Fibroblast of lung (primary cell): ENCODE measurements at regions not wholly inside any gene's neighbourhood (a gene's known extent, or its start where the extent isn't known, plus 50 kb on each side); places are given as distances from the start of the nearest gene placed in this dataset.

Experiments
- DNase-seq, 2 donors: peaks; one replicate each; pipeline versions ENCODE4 v3.0.0 to v3.0.0-alpha.2; 2010; ENCODE audit warnings: low read depth in 2 of 2
- H2AFZ ChIP-seq: 2 replicates; pipeline ENCODE4 v1.5.1; 2012; ENCODE audit warnings: low read length, control low read depth, inconsistent platforms
- H3K27ac ChIP-seq: 2 replicates; pipeline ENCODE4 v1.5.1; 2011; ENCODE audit warnings: low read length, control low read depth; ENCODE audit not compliant: insufficient read depth
- H3K27me3 ChIP-seq: 2 replicates; pipeline ENCODE4 v1.5.1; 2011; ENCODE audit warnings: mild to moderate bottlenecking, low read length; ENCODE audit not compliant: control insufficient read depth, insufficient read depth
- H3K36me3 ChIP-seq: 2 replicates; pipeline ENCODE4 v1.5.1; 2011; ENCODE audit warnings: low read length; ENCODE audit not compliant: control insufficient read depth, insufficient read depth
- H3K4me1 ChIP-seq: 2 replicates; pipeline ENCODE4 v1.5.1; 2011; ENCODE audit warnings: low read length; ENCODE audit not compliant: control insufficient read depth, insufficient read depth; ENCODE audit errors: extremely low read depth
- H3K4me2 ChIP-seq: 2 replicates; pipeline ENCODE4 v1.5.1; 2011; ENCODE audit warnings: low read length, control low read depth; ENCODE audit not compliant: insufficient read depth; ENCODE audit errors: extremely low read depth
- H3K4me3 ChIP-seq, 4 experiments: fragments of 200-600 bp in 1 of 4; sonication (generic) in 1 of 4; replicated peaks in 1 of 4; 2 replicates each; pipeline ENCODE4 v1.5.1; 2011 to 2016; ENCODE audit warnings: low read length in 4 of 4, low read depth in 3 of 4, mild to moderate bottlenecking in 3 of 4, control low read depth in 2 of 4, inconsistent platforms in 1 of 4, mixed read lengths in 1 of 4; ENCODE audit not compliant: insufficient read depth in 1 of 4; ENCODE audit errors: control extremely low read depth in 1 of 4
- H3K79me2 ChIP-seq: 2 replicates; pipeline ENCODE4 v1.5.1; 2012; ENCODE audit warnings: mild to moderate bottlenecking, low read length, inconsistent platforms; ENCODE audit not compliant: control insufficient read depth, insufficient read depth
- H3K9ac ChIP-seq: 2 replicates; pipeline ENCODE4 v1.5.1; 2011; ENCODE audit warnings: mild to moderate bottlenecking, low read length, control low read depth; ENCODE audit not compliant: insufficient read depth
- H3K9me3 ChIP-seq: 2 replicates; pipeline ENCODE4 v1.5.1; 2012; ENCODE audit warnings: low read depth, low read length; ENCODE audit not compliant: control insufficient read depth, insufficient read depth
- H4K20me1 ChIP-seq: 2 replicates; pipeline ENCODE4 v1.5.1; 2011; ENCODE audit warnings: low read length; ENCODE audit not compliant: control insufficient read depth, insufficient read depth; ENCODE audit errors: extremely low read depth
- CTCF ChIP-seq, 2 donors: IDR thresholded peaks in 1 of 2; conservative IDR thresholded peaks in 1 of 2; 1 replicate in 1 of 2; 2 replicates in 1 of 2; pipeline ENCODE4 v1.5.1; 2011 to 2012; ENCODE audit warnings: low read length in 2 of 2, control low read depth in 1 of 2, inconsistent platforms in 1 of 2, low read depth in 1 of 2, mild to moderate bottlenecking in 1 of 2
- EZH2 ChIP-seq: IDR thresholded peaks from 2 replicates; pipeline ENCODE4 v1.5.1; 2012; ENCODE audit warnings: low read length, control low read depth, mild to moderate bottlenecking; ENCODE audit errors: missing control alignments

- no peaks in the 10 kb centered on the region for H3K27me3 ChIP-seq
- H3K27ac ChIP-seq = no peak overlapping the region
- H2AFZ ChIP-seq = no peak overlapping the region
- H3K79me2 ChIP-seq = no peaks in the 10 kb centered on the region
- H3K36me3 ChIP-seq = no peaks in the 10 kb centered on the region
- H3K9ac ChIP-seq = no peak overlapping the region
- no peak overlapping the region for H3K4me2 ChIP-seq
- H4K20me1 ChIP-seq = no peaks in the 10 kb centered on the region
- H3K9me3 ChIP-seq = no peaks in the 10 kb centered on the region
- H3K4me3 ChIP-seq = no peak overlapping the region
- no peak for TF ChIP-seq CTCF (conservative IDR thresholded peaks at IDR 0.05 in 1 of 2, IDR thresholded peaks at IDR 0.05 in 1 of 2; ENCODE audit: low read depth in 1 of 2, low read length in 2 of 2)
- no peak for TF ChIP-seq EZH2
- DNase-seq = no peak
- no peaks in the 10 kb centered on the region for H3K4me1 ChIP-seq
Observed at GRCh38 chr6:19547507-19547906, 289.7 kb upstream of the ID4 start.

DNA sequence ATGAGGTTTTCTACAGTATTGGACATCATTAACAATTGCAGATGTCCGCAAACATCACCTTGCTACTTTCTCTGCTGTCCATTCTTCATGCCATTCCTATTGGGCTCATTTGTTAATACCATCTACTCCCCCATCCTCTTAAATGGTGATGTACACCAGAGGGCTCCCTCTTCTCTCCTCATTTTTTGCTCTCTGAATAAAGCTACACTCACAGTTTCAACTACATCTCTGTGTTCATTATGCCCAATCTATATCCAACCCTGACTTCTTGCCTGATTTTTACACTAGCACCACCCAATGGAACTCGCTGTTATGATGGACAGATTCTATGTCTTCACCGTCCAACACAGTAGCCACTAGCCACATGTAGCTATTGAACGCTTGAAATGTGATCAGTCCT is 288.1 kb upstream of the ID4 start:
- Histone ChIP-seq H3K27me3 (no peaks in the 10 kb centered on the region), H2AFZ (no peak overlapping the region), H3K36me3 (no peaks in the 10 kb centered on the region), H3K9me3 (no peaks in the 10 kb centered on the region), H3K4me1 (no peaks in the 10 kb centered on the region), H3K27ac (no peak overlapping the region), H3K79me2 (no peaks in the 10 kb centered on the region), H3K9ac (no peak overlapping the region), H3K4me3 (no peak overlapping the region), H4K20me1 (no peaks in the 10 kb centered on the region), H3K4me2 (no peak overlapping the region)
- TF ChIP-seq EZH2 = no peak
- no peak for TF ChIP-seq CTCF (conservative IDR thresholded peaks at IDR 0.05 in 1 of 2, IDR thresholded peaks at IDR 0.05 in 1 of 2; ENCODE audit: low read depth in 1 of 2, low read length in 2 of 2)
- DNase-seq = no peak

GRCh38 chr6:19550380-19550779 is 286.8 kb upstream of the ID4 start:
- Histone ChIP-seq H4K20me1 (no peaks in the 10 kb centered on the region), H3K79me2 (no peaks in the 10 kb centered on the region), H3K4me1 (no peaks in the 10 kb centered on the region), H3K4me3 (no peak overlapping the region), H2AFZ (no peak overlapping the region), H3K36me3 (no peaks in the 10 kb centered on the region), H3K27me3 (no peaks in the 10 kb centered on the region), H3K9me3 (no peaks in the 10 kb centered on the region), H3K9ac (no peak overlapping the region), H3K27ac (no peak overlapping the region), H3K4me2 (no peak overlapping the region)
- no peak for TF ChIP-seq EZH2
- DNase-seq = no peak
